CD14-positive monocyte (primary cell): ENCODE measurements at regions not wholly inside any gene's neighbourhood (a gene's known extent, or its start where the extent isn't known, plus 50 kb on each side); places are given as distances from the start of the nearest gene placed in this dataset.

Source experiments
- DNase-seq, 3 donors: peaks; one replicate each; pipeline ENCODE4 v3.0.0-alpha.2; 2011 to 2022
- H2AFZ ChIP-seq: 2 replicates; pipeline ENCODE4 v1.6.0; 2012; ENCODE audit warnings: mild to moderate bottlenecking, low read depth, low read length, inconsistent platforms; ENCODE audit not compliant: insufficient read depth, poor library complexity, severe bottlenecking
- H3K27ac ChIP-seq, 2 donors: 1 replicate in 1 of 2; 2 replicates in 1 of 2; pipeline ENCODE4 v1.5.1; 2012 to 2013; ENCODE audit warnings: low read length in 2 of 2, control low read depth in 1 of 2, inconsistent platforms in 1 of 2, low read depth in 1 of 2, mild to moderate bottlenecking in 1 of 2
- H3K27me3 ChIP-seq, 2 donors: one replicate each; pipeline versions ENCODE4 v1.6.0 to v1.6.1; 2011 to 2013; ENCODE audit warnings: low read length in 2 of 2; ENCODE audit not compliant: control insufficient read depth in 2 of 2, insufficient read depth in 2 of 2
- H3K36me3 ChIP-seq, 2 donors: replicated peaks in 1 of 2; 1 replicate in 1 of 2; 2 replicates in 1 of 2; pipeline versions ENCODE4 v1.5.1 to v1.6.1; 2012 to 2013; ENCODE audit warnings: low read length in 2 of 2, control low read depth in 1 of 2, inconsistent platforms in 1 of 2, mild to moderate bottlenecking in 1 of 2; ENCODE audit not compliant: insufficient read depth in 2 of 2, control insufficient read depth in 1 of 2
- H3K4me1 ChIP-seq, 2 donors: 1 replicate in 1 of 2; 2 replicates in 1 of 2; pipeline versions ENCODE4 v1.5.1 to v1.6.1; 2012 to 2013; ENCODE audit warnings: low read length in 2 of 2, control low read depth in 1 of 2, inconsistent platforms in 1 of 2, mild to moderate bottlenecking in 1 of 2, moderate library complexity in 1 of 2; ENCODE audit not compliant: insufficient read depth in 2 of 2, control insufficient read depth in 1 of 2
- H3K4me2 ChIP-seq: replicated peaks from 2 replicates; pipeline ENCODE3; 2012; ENCODE audit warnings: low read length, moderate library complexity, mild to moderate bottlenecking; ENCODE audit not compliant: poor library complexity, severe bottlenecking; ENCODE audit errors: extremely low read depth
- H3K4me3 ChIP-seq, 3 experiments: fragments of 200-600 bp in 1 of 3; sonication (generic) in 1 of 3; replicated peaks in 1 of 3; 1 replicate in 2 of 3; 2 replicates in 1 of 3; pipeline ENCODE4 v1.5.1; 2011 to 2013; ENCODE audit warnings: low read length in 3 of 3, mild to moderate bottlenecking in 3 of 3, control low read depth in 2 of 3, low read depth in 2 of 3, inconsistent platforms in 1 of 3, moderate library complexity in 1 of 3
- H3K79me2 ChIP-seq: 2 replicates; pipeline ENCODE4 v1.6.0; 2012; ENCODE audit warnings: mild to moderate bottlenecking, control low read depth, inconsistent platforms, low read length, moderate library complexity; ENCODE audit not compliant: insufficient read depth
- H3K9ac ChIP-seq: 2 replicates; pipeline ENCODE4 v1.6.0; 2017; ENCODE audit warnings: low read length, mild to moderate bottlenecking; ENCODE audit not compliant: insufficient read depth, poor library complexity, severe bottlenecking
- H3K9me3 ChIP-seq, 2 donors: replicated peaks in 1 of 2; 1 replicate in 1 of 2; 2 replicates in 1 of 2; pipeline versions ENCODE4 v1.5.1 to v1.6.1; 2012 to 2013; ENCODE audit warnings: low read length in 2 of 2, control low read depth in 1 of 2; ENCODE audit not compliant: control insufficient read depth in 1 of 2, insufficient read depth in 1 of 2
- H4K20me1 ChIP-seq: 2 replicates; pipeline ENCODE4 v1.6.0; 2012; ENCODE audit warnings: mild to moderate bottlenecking, low read length, control low read depth, moderate library complexity; ENCODE audit not compliant: insufficient read depth
- H3K27ac Mint-ChIP-seq, 7 donors: one replicate each; pipeline ENCODE4 v1.8.0; 2020; ENCODE audit warnings: mild to moderate bottlenecking in 7 of 7, mixed read lengths in 7 of 7, moderate library complexity in 6 of 7, inconsistent platforms in 2 of 7
- H3K27me3 Mint-ChIP-seq, 3 donors: one replicate each; pipeline ENCODE4 v1.8.0; 2021 to 2022; ENCODE audit warnings: low read depth in 3 of 3, mild to moderate bottlenecking in 3 of 3, mixed read lengths in 3 of 3, moderate library complexity in 3 of 3, inconsistent platforms in 1 of 3
- H3K36me3 Mint-ChIP-seq, 2 donors: one replicate each; pipeline ENCODE4 v1.8.0; 2020; ENCODE audit warnings: mixed read lengths in 2 of 2, inconsistent platforms in 1 of 2, mild to moderate bottlenecking in 1 of 2
- H3K4me1 Mint-ChIP-seq: one replicate; pipeline ENCODE4 v1.8.0; 2020; ENCODE audit warnings: mild to moderate bottlenecking, mixed read lengths
- H3K4me3 Mint-ChIP-seq, 2 donors: one replicate each; pipeline ENCODE4 v1.8.0; 2020; ENCODE audit warnings: mild to moderate bottlenecking in 2 of 2, mixed read lengths in 2 of 2, moderate library complexity in 1 of 2
- H3K9me3 Mint-ChIP-seq, 7 donors: one replicate each; pipeline ENCODE4 v1.8.0; 2020 to 2022; ENCODE audit warnings: mixed read lengths in 7 of 7, mild to moderate bottlenecking in 6 of 7, moderate library complexity in 6 of 7, inconsistent platforms in 2 of 7
- CTCF ChIP-seq: fragments of 200-600 bp; IDR thresholded peaks from one replicate; pipeline ENCODE4 v1.8.0; 2022; ENCODE audit warnings: antibody characterized with exemption, mild to moderate bottlenecking
- WGBS: methylation state at CpG from one replicate; pipeline ENCODE4 v1.1.5; 2013; ENCODE audit warnings: missing lambda C conversion rate; ENCODE audit not compliant: insufficient coverage; 5-methylcytosine and 5-hydroxymethylcytosine counted together
- intact Hi-C, 2 donors: fragments of 100-400 bp; cut with micrococcal nuclease; formaldehyde crosslinking; loops; one replicate each; pipeline versions ENCODE4 v1.15.0 to v1.15.1; 2023

GRCh38 chr21:25494804-25495203 lies 112.5 kb downstream of the MRPL39 start:
- H3K9me3 ChIP-seq: peaks cover 3 to 7% of the 10 kb centered on the region in 2 donors
- no peak overlapping the region for H3K4me3 ChIP-seq
- no peaks in the 10 kb centered on the region for H3K27me3 ChIP-seq
- no CpG with 5 or more reads among the region's 1 CpG for WGBS
- Mint-ChIP-seq H3K36me3 (no peaks in the 10 kb centered on the region), H3K4me1 (no peaks in the 10 kb centered on the region), H3K4me3 (no peak overlapping the region), H3K27me3 (no peaks in the 10 kb centered on the region), H3K27ac (no peak overlapping the region), H3K9me3 (peaks cover 4 to 26% (median 7%) of the 10 kb centered on the region in 7 donors)
- H3K27ac ChIP-seq: no peak overlapping the region
- H3K4me2 ChIP-seq: no peak overlapping the region
- H3K9ac ChIP-seq: no peak overlapping the region
- no peak for TF ChIP-seq CTCF
- H4K20me1 ChIP-seq: no peaks in the 10 kb centered on the region
- H2AFZ ChIP-seq: no peak overlapping the region
- H3K4me1 ChIP-seq: no peaks in the 10 kb centered on the region
- intact Hi-C loops: no loop called here
- no peaks in the 10 kb centered on the region for H3K36me3 ChIP-seq
- DNase-seq: no peak
- no peaks in the 10 kb centered on the region for H3K79me2 ChIP-seq

- H3K4me2 ChIP-seq: no peak overlapping the region
Measured at GRCh38 chr21:25493722-25494121, 113.6 kb downstream of the MRPL39 start.

More at GRCh38 chr21:25493722-25494121, 113.6 kb downstream of the MRPL39 start:
- Mint-ChIP-seq H3K36me3 (no peaks in the 10 kb centered on the region), H3K27ac (no peak overlapping the region), H3K27me3 (no peaks in the 10 kb centered on the region), H3K9me3 (peaks cover 0 to 16% (median 4%) of the 10 kb centered on the region in 7 donors), H3K4me3 (no peak overlapping the region), H3K4me1 (no peaks in the 10 kb centered on the region)
- intact Hi-C loops: no loop called here
- Histone ChIP-seq H3K79me2 (no peaks in the 10 kb centered on the region), H3K4me1 (no peaks in the 10 kb centered on the region), H3K9me3 (peaks cover 0 to 7% of the 10 kb centered on the region in 2 donors), H3K9ac (no peak overlapping the region), H3K4me3 (no peak overlapping the region), H3K27ac (no peak overlapping the region), H3K27me3 (no peaks in the 10 kb centered on the region), H2AFZ (no peak overlapping the region), H3K36me3 (no peaks in the 10 kb centered on the region), H4K20me1 (no peaks in the 10 kb centered on the region)
- TF ChIP-seq CTCF: no peak
- no peak for DNase-seq
- WGBS: no CpG with 5 or more reads among the region's 2 CpGs
